GM21381 (cell line): ENCODE measurements at regions not wholly inside any gene's neighbourhood (a gene's known extent, or its start where the extent isn't known, plus 50 kb on each side); places are given as distances from the start of the nearest gene placed in this dataset.

Experiments used
- ATAC-seq: cut with Tn5 transposase; IDR thresholded peaks from one replicate; pipeline ENCODE4 v1.9.1; 2021; ENCODE audit warnings: mild to moderate bottlenecking, moderate library complexity; ENCODE audit not compliant: unreplicated experiment

DNA sequence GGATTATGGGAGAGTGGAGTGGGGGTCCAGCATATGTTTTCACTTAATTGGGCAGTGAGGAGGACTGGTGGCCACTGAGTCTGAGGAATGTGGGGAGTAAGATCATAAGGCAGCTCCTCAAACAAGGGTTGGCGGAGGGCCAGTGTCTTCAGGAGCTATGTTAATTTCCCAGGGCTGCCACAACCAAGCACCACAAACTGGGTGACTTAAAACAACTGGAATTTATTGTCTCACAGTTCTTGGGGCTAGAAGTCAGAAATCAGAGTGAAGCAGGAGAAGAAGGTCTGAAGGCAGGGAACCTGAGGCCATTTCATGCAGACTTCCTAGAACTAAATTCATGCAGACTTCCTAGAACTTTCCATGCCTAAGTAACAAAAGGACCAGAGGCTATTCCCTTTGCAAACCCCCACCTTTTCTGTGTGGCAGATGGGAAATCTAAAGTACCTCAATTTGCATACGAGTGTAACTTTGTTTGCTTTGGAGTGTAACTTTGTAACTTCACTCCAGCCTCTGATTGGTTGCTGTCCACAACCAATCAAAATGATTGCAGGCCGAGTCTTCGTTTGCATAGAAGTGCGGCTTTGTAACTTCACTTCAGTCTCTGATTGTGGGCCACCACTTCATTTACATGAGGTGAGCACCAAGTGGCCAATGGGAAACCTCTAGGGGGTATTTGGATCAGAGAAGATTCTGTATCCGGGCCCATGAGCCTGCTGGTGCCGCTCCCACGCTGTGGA is 50.5 kb upstream of the ZBED5 start:
- ATAC-seq = no peak
